ENCODE measurements at regions not wholly inside any gene's neighbourhood (a gene's known extent, or its start where the extent isn't known, plus 50 kb on each side); places are given as distances from the start of the nearest gene placed in this dataset.
"Not testable (repeated sequence)": the region's sequence is repeated elsewhere in the genome, so short reads cannot be mapped to it uniquely, and the experiment has no call there.

GRCh38 chr3:102687851-102688555, 253.2 kb downstream of the ZPLD1 start:
- DNase-seq, result no peak

GRCh38 chr3:102688556-102688930, 253.7 kb downstream of the ZPLD1 start:
- DNase-seq, result no peak

- DNase-seq, result no peak
Measured at GRCh38 chr3:102691507-102691906, 256.7 kb downstream of the ZPLD1 start.

- no peak for DNase-seq
Measured at GRCh38 chr3:102699104-102699818, 264.4 kb downstream of the ZPLD1 start.

GRCh38 chr3:102699819-102700140, 265.0 kb downstream of the ZPLD1 start:
- DNase-seq, result no peak

GRCh38 chr3:102712896-102713295, 278.1 kb downstream of the ZPLD1 start:
- no peak for DNase-seq

- peak; percentile 7 for DNase-seq
Measured at GRCh38 chr3:102714567-102714966, 279.8 kb downstream of the ZPLD1 start.

- peak; percentile 39 for DNase-seq
Measured at GRCh38 chr3:102715030-102715697, 280.3 kb downstream of the ZPLD1 start.

GRCh38 chr3:102718651-102719050, 283.8 kb downstream of the ZPLD1 start:
- peak; percentile 8 for DNase-seq

GRCh38 chr3:102722317-102722716, 287.5 kb downstream of the ZPLD1 start:
- no peak for DNase-seq

- DNase-seq, result peak; percentile 12
Measured at GRCh38 chr3:102727340-102727739, 292.5 kb downstream of the ZPLD1 start.

GRCh38 chr3:102732581-102732980, 297.8 kb downstream of the ZPLD1 start:
- DNase-seq, result not testable (repeated sequence)

GRCh38 chr3:102733791-102734563, 299.2 kb downstream of the ZPLD1 start:
- DNase-seq, result peak; percentile 63

- no peak for DNase-seq
Measured at GRCh38 chr3:102735311-102735710, 300.5 kb downstream of the ZPLD1 start.

- no peak for DNase-seq
Measured at GRCh38 chr3:102736288-102736974, 301.6 kb downstream of the ZPLD1 start.

- no peak for DNase-seq
Measured at GRCh38 chr3:102736975-102737304, 302.1 kb downstream of the ZPLD1 start.

GRCh38 chr3:102737353-102737752, 302.5 kb downstream of the ZPLD1 start:
- no peak for DNase-seq

- no peak for DNase-seq
Measured at GRCh38 chr3:102741105-102741504, 306.3 kb downstream of the ZPLD1 start.

GRCh38 chr3:102741694-102742093, 306.9 kb downstream of the ZPLD1 start:
- no peak for DNase-seq

- DNase-seq, result peak; percentile 9
Measured at GRCh38 chr3:102745881-102746280, 311.1 kb downstream of the ZPLD1 start.

- DNase-seq, result no peak
Measured at GRCh38 chr3:102747611-102748010, 312.8 kb downstream of the ZPLD1 start.

GRCh38 chr3:102748646-102749045, 313.8 kb downstream of the ZPLD1 start:
- no peak for DNase-seq

GRCh38 chr3:102750322-102750721, 315.5 kb downstream of the ZPLD1 start:
- DNase-seq, result no peak
